ENCODE measurements at regions not wholly inside any gene's neighbourhood (a gene's known extent, or its start where the extent isn't known, plus 50 kb on each side); places are given as distances from the start of the nearest gene placed in this dataset.

DNA sequence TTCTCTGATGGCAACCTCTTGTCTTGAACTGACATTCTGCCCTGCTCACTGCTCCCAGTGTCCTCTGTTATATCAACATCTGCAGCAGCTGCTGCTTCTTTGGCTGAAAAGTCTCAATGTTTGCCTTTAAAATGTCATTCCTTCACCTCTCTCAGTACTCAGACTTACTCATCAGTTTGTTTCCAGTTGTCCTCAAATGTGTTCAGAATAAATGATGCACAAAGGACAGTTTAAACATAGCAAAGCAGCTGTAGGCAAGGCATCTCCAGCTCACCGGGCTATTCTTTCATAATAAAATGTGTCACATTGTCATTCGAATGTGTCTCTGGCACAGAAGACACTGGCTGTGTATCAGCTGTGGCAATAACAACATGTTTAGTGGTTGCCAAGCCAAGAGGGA, 590.9 kb upstream of the ZNF608 start:
- no peak for TF ChIP-seq CTCF (IDR thresholded peaks at IDR 0.05)
- no peak for TF ChIP-seq POLR2A (IDR thresholded peaks at IDR 0.05)
